HG03095 (cell line): ENCODE measurements at regions not wholly inside any gene's neighbourhood (a gene's known extent, or its start where the extent isn't known, plus 50 kb on each side); places are given as distances from the start of the nearest gene placed in this dataset.

Experiments used
- ATAC-seq: cut with Tn5 transposase; IDR thresholded peaks from one replicate; pipeline ENCODE4 v1.9.1; 2021; ENCODE audit warnings: moderate library complexity; ENCODE audit not compliant: unreplicated experiment

DNA sequence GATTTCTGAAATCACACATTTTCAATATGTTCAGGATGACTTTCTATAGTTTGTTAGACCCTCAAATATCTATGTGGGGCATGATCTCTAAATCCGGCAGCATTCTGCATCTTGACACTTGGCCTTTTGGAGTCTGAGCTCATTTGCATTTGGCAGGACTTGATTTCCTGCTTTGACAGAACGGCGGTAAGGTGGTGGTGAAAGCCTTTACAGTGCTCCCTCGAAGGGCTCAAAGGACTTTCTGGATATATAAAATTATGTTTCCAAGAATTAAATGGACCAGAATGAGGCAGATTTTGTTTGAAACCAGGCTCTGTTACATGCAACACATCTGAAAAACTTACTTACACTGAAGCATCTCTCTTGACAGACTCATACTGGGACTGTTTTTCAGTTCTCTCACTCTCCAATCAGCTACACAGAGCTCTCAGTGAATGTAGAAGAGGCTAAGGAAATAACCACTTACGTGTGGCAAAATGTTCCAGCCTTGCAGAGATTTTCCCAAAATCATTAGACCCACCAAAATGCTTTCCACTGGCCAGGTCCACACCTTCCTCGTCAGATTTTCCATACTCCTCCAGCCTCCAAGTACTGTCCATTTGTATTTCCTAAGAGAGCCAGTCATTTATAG lies 207.2 kb downstream of the SPRY2 start:
- ATAC-seq, result no peak

DNA sequence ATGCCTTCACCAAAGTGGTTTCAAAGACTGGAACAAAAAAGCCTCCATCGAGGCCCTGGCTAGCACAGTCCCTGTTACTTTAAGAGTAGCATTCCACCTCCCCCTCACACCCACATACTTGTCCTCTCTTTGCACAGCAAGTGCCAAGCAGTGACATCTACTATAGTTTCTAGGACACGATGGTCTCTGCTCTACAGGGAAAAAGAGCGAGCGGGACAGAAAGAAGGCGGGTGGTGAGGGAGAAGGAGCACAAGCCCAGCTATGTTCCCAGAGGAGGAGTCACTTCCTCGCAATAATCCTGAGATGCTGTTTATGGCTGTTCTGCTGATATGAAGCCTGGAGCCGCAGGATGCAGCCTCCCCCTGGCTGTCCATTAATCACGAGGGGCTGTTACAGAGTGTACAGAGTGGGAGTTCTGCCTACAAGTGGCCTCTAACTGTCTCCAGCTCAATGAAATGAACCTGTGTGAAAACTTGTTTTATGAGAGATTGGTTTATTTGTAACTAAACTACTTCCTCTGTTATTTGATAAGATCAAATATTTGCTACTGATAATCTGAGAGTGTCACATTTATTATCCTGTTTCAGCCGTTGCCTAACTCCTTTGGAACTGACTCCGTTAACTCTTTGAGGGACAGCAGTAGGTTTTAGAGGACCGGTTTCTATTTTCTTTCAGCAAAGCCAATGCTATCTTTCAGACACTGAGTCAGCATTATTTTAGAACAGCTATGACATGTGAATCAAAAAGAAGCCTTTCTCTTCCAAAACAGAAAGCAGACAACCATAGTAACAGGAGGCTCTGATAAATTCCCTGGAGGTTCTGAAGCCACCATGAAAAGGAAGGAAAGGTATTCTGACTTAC lies 208.0 kb downstream of the SPRY2 start:
- ATAC-seq, result no peak

DNA sequence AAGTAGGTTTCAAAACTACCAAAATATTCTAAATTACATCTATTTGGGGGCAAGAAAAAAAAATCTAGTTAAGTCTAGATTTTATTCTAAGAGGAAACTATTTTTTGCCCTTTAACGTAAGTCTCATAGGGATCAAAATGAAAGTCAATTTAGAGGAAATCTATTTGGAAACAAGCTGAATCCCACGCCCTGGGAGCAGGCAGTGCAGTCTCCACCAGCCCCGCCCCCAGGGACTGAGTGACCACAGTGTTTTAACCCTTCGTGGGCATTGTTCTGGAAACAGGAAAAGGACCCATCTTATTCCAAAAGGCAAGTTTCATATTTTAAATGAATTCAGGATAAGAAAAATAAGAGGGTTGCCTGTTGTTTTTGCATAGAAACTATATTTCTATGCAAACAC lies 209.7 kb downstream of the SPRY2 start:
- no peak for ATAC-seq

DNA sequence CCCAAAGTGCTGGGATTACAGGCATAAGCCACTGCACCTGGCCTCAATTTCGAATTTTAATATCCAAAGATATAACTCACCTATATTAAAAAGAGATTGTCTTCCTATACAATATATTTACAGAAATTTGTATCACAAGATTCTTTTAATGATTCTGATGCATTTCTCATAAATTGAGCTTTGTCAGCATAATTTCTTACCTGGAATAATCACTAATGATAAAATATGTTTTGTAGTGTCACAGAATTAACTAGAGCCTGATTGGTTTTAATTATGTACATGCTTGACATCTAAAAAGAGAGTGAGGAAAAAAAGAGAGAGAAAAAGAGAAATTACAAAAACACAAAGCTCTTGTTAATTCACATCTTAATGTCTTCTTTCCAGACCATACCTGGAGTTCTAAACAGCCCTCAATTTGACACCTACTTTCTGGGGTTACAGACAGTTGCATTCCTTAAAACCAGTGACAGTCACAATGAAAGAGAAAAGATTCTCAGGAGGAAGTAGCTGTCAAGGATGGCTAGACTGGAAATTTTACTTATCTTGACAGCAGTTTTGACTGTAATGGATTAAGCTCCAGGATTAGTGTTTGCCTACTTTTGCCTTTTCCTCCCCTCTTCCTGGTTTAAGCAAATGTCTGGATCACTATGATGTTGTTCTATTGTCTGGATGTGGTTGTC lies 214.4 kb downstream of the SPRY2 start:
- ATAC-seq, result no peak

DNA sequence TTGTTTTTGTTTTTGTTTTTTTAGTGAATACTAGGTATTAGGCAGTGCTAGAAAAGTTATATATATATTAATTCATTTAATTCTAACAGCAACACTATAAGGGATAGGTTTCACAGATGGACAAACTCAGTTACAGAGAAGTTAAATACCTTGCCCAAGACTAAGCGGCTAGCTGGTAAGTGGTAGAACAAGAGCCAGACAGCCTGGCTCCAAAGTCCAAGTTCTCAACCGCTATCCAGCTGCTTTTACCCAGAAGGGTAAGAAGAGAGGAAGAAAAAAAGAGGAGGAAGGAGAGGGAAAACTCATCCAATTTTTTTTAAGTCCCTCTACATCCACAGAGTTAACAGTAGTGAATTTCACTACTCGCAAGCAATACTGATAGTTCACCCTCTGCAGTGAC lies 217.0 kb downstream of the SPRY2 start:
- no peak for ATAC-seq

DNA sequence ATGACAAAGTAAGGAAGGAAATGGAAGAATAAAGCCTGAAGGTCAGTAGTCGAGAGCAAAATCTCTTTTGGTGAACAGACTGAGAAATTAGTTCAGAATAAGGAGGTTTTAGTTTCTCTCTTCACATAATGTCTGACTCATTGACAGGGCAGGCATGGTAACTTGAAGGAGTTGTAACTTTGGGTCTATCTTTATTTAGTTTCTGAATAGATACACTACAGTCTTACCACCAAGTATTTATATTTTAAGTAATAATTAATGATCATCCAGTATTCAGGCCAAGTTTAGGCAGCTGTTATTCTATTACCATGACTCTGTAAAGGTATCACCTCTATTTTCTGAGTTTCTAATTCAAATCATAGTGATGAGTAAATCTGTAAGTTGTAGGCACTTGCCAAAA lies 219.9 kb downstream of the SPRY2 start:
- ATAC-seq, result no peak

DNA sequence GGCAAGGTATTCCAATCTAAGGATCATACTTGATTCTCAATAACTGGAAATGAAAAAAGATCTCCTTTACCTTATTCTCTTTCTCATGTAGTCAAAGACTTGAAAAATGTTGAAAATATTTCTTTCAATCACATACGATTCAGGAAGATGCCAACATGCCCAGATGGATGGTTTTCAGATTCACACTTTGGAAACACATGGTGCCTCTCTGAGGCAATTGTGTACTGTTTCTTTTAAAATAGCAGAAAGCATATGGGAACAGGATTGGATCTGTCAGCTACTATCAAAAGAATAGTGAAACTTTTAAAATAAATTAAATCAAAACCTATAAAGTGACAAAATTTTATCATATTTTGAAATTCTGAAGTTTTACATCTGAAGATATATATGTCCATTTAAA lies 222.4 kb downstream of the SPRY2 start:
- ATAC-seq, result no peak

DNA sequence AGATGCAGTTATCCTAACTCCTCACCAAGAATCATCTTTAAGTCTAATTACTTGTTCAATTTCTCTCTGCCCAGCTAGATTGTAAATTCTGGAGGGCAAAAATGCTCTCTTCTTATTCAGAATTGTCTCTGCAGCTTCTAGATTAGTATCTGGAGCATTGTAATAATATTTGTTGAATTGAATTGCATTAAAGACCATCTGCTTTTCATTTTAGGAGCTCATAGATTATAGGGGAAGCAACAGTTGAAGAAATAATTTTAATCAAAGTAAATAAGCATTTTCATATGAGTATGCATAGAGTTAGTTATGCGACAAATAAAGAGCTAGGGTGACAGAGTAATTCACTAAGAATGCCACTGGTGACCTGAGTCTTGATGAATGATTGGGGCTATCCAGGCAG lies 222.8 kb downstream of the SPRY2 start:
- no peak for ATAC-seq

DNA sequence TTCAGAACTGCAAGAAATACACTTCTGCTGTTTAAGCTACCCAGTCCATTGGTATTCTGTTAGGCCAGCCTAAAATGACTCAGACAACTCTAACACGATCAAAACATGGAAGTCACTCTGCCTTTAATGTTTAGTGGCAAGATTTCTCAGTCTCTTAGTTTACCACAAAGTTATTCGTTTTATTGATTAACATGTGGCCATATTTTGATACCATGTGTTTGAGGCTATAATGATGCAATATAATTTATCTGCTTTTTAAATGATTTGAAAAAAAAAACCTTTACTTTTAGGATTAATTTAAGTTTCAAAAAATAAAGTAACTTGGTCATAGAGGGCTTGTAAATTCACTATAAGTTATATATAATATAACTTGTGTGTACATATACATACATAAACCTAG lies 223.4 kb downstream of the SPRY2 start:
- no peak for ATAC-seq

DNA sequence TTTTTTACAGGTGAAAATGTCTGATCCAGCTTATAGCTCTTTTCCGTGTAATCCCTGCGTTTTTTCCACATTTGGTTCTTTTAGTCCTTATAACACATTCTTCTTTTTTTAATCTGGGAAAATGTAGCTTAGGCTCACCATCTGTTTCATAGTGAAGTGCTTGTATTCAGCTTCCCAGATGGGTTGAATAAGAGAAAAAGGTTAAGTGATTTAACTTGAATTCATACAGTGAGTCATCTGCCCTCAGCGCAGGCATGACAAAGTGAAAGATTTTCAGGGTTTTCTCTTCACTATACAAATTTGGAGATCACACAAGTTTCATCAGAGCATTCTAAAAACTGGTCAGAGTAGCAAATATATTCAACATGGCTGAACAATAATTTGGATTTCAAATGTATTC lies 224.8 kb downstream of the SPRY2 start:
- no peak for ATAC-seq

DNA sequence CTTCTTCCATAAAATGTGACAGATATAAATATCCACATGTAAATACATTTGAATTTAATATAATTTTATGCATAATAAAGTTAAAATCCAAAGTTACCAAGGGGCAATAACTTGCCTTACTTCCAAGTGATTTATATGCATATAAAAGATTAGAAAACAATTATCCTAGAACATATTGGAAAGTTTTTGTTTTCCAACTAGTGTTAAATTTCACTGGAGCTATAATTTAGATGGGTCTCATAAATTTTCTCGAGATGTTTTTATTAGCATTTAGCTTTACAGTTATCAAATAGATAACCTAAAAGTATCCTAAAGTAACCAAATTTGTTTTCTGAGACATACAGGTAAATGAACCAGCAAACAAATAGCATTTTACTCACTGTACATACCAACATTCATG lies 225.3 kb downstream of the SPRY2 start:
- ATAC-seq, result no peak

DNA sequence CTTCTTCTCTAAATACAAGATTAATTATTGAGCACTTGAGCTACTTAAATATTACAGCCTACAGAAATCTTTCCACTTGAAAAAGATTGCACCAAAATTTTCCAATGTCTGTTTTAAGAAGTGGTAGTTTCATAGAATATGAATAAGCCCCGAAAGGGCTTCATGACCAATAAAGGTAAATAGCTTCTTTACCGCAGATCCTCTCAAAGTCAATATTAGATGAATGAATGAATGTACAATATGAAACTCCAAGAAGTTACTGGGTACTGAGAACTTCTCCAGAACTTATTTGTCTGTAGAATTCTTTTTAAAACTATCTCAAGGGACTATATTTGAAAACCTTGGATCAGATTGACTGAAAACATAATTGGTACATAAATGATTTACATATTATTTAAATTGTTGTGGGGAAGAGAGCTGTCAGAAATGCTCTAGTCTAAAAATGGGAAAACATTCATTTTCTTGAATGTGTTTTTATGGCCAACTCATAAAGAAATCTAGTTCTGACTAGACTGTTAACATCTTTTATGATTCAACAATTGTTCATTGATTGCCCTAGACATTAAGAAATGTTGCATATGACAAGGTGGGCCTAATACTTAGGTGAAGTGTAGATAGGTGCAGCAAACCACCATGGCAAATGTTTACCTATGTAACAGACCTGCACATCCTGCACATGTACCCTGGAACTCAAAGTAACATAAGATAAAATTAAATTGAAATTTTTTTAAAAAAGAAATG lies 227.0 kb downstream of the SPRY2 start:
- no peak for ATAC-seq

DNA sequence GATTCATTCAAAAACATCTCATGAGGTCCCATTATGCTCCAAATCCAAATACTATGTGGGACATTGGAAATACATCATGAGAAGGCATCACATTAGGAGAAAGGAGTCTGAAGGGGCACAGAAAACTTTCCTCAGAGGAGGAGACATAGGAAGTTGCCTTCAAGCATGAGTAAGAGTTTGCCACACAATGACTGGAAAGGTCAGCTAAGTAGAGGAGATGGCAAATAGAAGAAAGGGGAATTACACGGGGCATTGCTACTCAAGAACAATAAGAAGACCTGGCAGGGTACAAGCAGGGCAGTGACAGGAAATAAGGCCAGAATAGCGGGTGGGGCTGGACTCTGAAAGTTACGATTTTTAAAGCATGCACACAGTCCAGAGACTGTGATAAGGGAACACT lies 231.6 kb downstream of the SPRY2 start:
- ATAC-seq, result no peak

DNA sequence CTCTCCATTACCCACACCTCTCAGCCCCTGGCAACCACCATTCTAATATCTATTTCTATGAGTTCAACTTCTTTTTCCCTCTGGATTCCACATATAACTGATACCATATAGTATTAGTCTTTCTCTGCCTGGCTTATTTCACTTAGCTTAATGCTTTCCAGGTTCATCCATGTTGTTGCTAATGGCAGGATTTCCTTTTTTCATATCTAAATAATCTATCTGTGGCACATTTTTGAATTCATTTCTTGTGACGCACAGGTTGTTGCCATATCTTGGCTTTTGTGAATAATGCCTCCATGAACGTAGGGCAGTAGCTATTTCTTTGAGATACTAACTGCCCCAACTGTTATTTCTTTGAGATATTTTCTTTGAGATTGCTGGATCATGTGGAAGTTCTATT lies 235.6 kb downstream of the SPRY2 start:
- no peak for ATAC-seq

DNA sequence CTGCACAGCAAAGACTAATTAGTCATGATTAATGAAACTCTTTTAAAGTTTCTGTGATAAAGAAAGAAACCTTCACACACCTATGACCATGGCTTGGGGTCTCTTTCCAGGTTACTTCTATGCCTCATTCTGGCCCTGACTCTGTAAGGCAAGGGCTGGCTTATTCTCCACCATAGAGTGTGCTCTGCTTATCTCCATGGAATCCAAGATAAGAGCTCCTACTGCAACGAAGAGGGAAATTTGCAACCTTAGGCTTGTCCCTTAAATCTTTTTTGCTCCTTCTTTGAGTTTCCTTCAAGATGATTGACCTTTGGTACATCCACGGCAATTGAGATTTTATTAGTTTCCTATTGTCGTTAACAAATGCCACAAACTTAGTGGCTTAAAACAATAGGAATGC lies 239.9 kb downstream of the SPRY2 start:
- ATAC-seq, result no peak

DNA sequence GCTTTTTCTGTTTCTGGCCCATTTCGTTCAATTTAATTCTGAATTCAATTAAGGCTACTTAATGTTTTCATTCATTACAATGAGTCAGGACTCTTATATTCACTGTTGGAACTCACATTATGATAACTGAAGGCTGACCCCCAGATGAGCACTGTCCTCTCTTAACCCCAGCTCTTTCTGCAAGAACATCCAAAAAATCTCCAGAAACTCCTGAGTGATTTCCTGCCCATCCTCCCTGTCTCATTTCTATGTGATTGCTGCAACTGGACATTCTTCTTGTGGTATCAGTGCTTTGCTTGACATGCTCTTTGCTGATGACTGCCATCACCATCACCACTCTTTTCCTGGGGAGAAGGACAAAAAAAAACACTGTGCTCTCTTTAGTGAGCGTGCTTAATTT lies 240.3 kb downstream of the SPRY2 start:
- ATAC-seq, result no peak

DNA sequence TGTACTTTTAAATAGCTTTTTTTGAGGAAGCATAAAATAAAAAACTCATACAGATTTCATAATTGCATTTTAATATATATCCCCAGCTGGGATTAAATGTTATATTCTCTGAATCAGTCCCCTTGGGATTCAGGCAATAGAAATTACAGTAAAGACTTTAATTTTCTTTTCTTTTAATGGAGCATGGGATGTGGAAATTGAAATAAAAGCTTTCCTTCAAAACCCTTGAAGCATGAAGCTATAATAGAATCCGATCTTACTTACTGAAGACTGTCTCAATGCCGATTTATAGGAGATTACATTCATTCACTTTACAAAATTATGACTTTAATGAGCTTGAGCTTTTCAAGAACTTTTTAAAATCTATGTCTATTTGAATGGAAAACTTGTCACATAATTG lies 243.4 kb downstream of the SPRY2 start:
- no peak for ATAC-seq

DNA sequence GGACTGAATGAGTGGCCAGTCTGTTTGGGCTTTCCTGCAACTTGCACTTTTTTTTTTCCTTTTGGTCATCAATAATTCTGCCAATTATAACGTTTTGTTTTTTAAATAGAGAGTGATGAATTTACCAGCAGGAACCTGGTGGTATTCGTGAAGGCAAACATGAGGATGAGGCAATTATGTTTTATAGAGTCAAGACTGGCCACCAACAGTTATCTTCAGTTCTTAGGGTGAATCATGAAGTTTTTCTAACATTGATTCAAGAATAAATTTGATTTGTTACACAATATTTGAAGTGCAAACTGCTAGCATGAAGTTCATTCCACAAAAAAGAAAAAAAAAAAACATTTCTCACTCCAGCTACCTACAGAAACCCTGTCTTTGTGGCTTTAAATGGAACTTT lies 244.5 kb downstream of the SPRY2 start:
- ATAC-seq, result no peak

DNA sequence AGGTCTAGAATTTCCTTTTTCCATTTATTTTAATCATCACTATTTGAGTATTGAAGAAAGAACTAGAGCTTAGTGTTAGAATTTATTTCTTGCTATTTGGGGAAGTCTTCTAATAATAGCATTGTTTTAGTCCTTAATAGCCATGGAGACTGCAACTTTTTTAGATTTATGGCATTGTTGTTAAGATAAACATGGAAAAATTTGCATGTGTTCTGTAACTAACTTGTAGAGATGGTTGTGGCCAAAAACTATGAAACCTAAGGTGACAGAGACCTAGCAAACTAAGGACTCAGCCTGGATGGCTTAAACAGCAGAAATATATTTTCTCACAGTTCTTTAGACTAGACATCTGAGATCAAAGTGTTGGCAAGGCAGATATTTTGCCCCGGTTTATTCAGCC lies 246.4 kb downstream of the SPRY2 start:
- no peak for ATAC-seq

DNA sequence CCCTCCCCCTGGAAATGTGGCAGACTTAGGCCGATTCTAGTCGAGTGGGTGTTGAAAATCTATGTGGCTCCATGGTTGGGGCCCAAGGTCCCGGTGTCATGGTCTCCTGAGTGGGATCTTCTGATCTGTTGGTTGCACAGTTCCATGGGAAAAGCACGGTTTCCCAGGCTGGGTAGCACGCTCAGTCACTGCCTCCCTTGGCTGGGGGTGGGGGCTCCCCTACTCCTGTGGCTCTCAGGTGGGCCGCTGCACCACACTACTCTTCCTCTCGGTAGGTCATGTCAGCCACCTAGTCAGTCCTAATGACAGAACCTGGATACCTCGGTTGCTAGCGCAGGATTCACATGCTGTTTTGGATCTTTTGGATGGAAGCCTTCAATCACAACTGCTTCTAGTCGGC lies 247.0 kb downstream of the SPRY2 start:
- ATAC-seq, result no peak

DNA sequence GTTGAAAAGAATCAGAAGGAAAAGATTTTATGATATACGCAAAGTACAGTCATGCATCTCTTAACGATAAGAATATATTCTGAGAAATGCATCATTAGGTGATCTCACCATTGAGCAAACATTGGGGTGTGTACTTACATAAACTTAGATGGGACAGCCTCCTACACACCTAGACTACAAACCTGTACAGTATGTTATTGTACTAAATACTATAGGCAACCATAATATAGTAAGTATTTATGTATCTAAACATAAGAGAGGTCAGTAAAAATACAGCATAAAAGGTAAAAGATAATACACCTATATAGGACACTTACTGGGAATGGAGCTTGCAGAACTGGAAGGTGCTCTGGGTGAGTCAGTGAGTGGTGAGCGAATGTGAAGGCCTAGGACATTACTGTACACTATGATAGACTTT lies 254.6 kb downstream of the SPRY2 start:
- no peak for ATAC-seq
